ENCODE measurements at regions not wholly inside any gene's neighbourhood (a gene's known extent, or its start where the extent isn't known, plus 50 kb on each side); places are given as distances from the start of the nearest gene placed in this dataset.

DNA sequence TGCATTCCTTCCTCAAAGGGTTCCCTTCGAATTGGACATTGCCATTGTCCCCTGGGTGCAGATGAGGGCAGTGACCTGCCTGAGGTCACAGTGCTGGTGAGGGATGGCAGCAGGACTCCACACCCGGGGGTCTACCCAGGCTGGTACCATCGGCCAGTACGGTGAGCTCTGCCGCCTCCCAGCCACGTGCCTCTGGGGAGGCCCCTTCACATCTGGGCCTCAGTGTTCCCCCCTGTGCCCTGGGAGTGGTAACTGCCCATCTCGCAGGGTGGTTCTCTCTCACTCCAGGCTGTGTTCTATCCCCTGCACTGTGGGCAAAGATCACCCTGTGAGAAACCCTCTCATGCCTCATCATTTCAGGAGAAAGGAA lies 99.4 kb upstream of the IQSEC1 start:
- TF ChIP-seq FOS (IDR thresholded peaks at IDR 0.05; ENCODE audit: low read depth, low read length) (no peak), POLR2A (IDR thresholded peaks at IDR 0.05; ENCODE audit: low read depth, low read length) (no peak)
